KOPT-K1 (cell line): ENCODE measurements at regions not wholly inside any gene's neighbourhood (a gene's known extent, or its start where the extent isn't known, plus 50 kb on each side); places are given as distances from the start of the nearest gene placed in this dataset.
"Not testable (repeated sequence)": the region's sequence is repeated elsewhere in the genome, so short reads cannot be mapped to it uniquely, and the experiment has no call there.

Experiments
- H3K27ac ChIP-seq: fragments of 200-600 bp; sonication (generic); 2 replicates; pipeline ENCODE4 v1.5.1; 2016; ENCODE audit warnings: antibody characterized with exemption, mild to moderate bottlenecking, low read depth, low read length; ENCODE audit not compliant: poor library complexity, severe bottlenecking
- H3K36me3 ChIP-seq: fragments of 200-600 bp; sonication (generic); 2 replicates; pipeline ENCODE4 v1.5.1; 2017; ENCODE audit warnings: antibody characterized with exemption, mild to moderate bottlenecking, low read length, moderate library complexity; ENCODE audit not compliant: insufficient read depth
- H3K9me3 ChIP-seq: fragments of 200-600 bp; sonication (generic); 2 replicates; pipeline ENCODE4 v1.5.1; 2017; ENCODE audit warnings: antibody characterized with exemption, low read length, mild to moderate bottlenecking; ENCODE audit not compliant: insufficient read depth, poor library complexity, severe bottlenecking

GRCh38 chr5:121462441-121462840, 389.2 kb upstream of the FTMT start:
- H3K27ac ChIP-seq: no peak overlapping the region
- H3K36me3 ChIP-seq: no peaks in the 10 kb centered on the region
- no peaks in the 10 kb centered on the region for H3K9me3 ChIP-seq

- not testable (repeated sequence) for H3K9me3 ChIP-seq, H3K36me3 ChIP-seq, H3K27ac ChIP-seq
Observed at GRCh38 chr5:121471222-121471621, 380.5 kb upstream of the FTMT start.

- no peaks in the 10 kb centered on the region for H3K9me3 ChIP-seq
- H3K36me3 ChIP-seq: no peaks in the 10 kb centered on the region
- no peak overlapping the region for H3K27ac ChIP-seq
Observed at GRCh38 chr5:121478636-121479035, 373.0 kb upstream of the FTMT start.

GRCh38 chr5:121479337-121479736, 372.3 kb upstream of the FTMT start:
- Histone ChIP-seq H3K27ac (no peak overlapping the region), H3K9me3 (no peaks in the 10 kb centered on the region), H3K36me3 (no peaks in the 10 kb centered on the region)

GRCh38 chr5:121485281-121485680, 366.4 kb upstream of the FTMT start:
- no peaks in the 10 kb centered on the region for H3K9me3 ChIP-seq
- no peak overlapping the region for H3K27ac ChIP-seq
- no peaks in the 10 kb centered on the region for H3K36me3 ChIP-seq

GRCh38 chr5:121485999-121486398, 365.7 kb upstream of the FTMT start:
- not testable (repeated sequence) for H3K9me3 ChIP-seq, H3K36me3 ChIP-seq, H3K27ac ChIP-seq

- no peak overlapping the region for H3K27ac ChIP-seq
- no peaks in the 10 kb centered on the region for H3K36me3 ChIP-seq
- H3K9me3 ChIP-seq: no peaks in the 10 kb centered on the region
Observed at GRCh38 chr5:121489972-121490371, 361.7 kb upstream of the FTMT start.

- H3K36me3 ChIP-seq: no peaks in the 10 kb centered on the region
- no peaks in the 10 kb centered on the region for H3K9me3 ChIP-seq
- H3K27ac ChIP-seq: no peak overlapping the region
Observed at GRCh38 chr5:121497176-121497575, 354.5 kb upstream of the FTMT start.

GRCh38 chr5:121500310-121500709, 351.4 kb upstream of the FTMT start:
- H3K36me3 ChIP-seq: no peaks in the 10 kb centered on the region
- H3K9me3 ChIP-seq: no peaks in the 10 kb centered on the region
- H3K27ac ChIP-seq: no peak overlapping the region

GRCh38 chr5:121503111-121503840, 348.4 kb upstream of the FTMT start:
- no peak overlapping the region for H3K27ac ChIP-seq

GRCh38 chr5:121516997-121517396, 334.7 kb upstream of the FTMT start:
- H3K36me3 ChIP-seq: no peaks in the 10 kb centered on the region
- no peak overlapping the region for H3K27ac ChIP-seq
- H3K9me3 ChIP-seq: no peaks in the 10 kb centered on the region

More at GRCh38 chr5:121503111-121503840, 348.4 kb upstream of the FTMT start:
- Histone ChIP-seq H3K9me3 (no peaks in the 10 kb centered on the region), H3K36me3 (no peaks in the 10 kb centered on the region)

- Histone ChIP-seq H3K9me3 (no peaks in the 10 kb centered on the region), H3K36me3 (no peaks in the 10 kb centered on the region), H3K27ac (no peak overlapping the region)
Observed at GRCh38 chr5:121525706-121526105, 326.0 kb upstream of the FTMT start.

- Histone ChIP-seq H3K9me3 (no peaks in the 10 kb centered on the region), H3K36me3 (no peaks in the 10 kb centered on the region), H3K27ac (no peak overlapping the region)
Observed at GRCh38 chr5:121526908-121527307, 324.8 kb upstream of the FTMT start.

- Histone ChIP-seq H3K9me3 (no peaks in the 10 kb centered on the region), H3K27ac (no peak overlapping the region), H3K36me3 (no peaks in the 10 kb centered on the region)
Observed at GRCh38 chr5:121533814-121534213, 317.9 kb upstream of the FTMT start.

- Histone ChIP-seq H3K27ac (no peak overlapping the region), H3K9me3 (no peaks in the 10 kb centered on the region), H3K36me3 (no peaks in the 10 kb centered on the region)
Observed at GRCh38 chr5:121550989-121551388, 300.7 kb upstream of the FTMT start.

- H3K36me3 ChIP-seq: no peaks in the 10 kb centered on the region
- H3K9me3 ChIP-seq: no peaks in the 10 kb centered on the region
- no peak overlapping the region for H3K27ac ChIP-seq
Observed at GRCh38 chr5:121559832-121560231, 291.9 kb upstream of the FTMT start.
